ENCODE measurements at regions not wholly inside any gene's neighbourhood (a gene's known extent, or its start where the extent isn't known, plus 50 kb on each side); places are given as distances from the start of the nearest gene placed in this dataset.

DNA sequence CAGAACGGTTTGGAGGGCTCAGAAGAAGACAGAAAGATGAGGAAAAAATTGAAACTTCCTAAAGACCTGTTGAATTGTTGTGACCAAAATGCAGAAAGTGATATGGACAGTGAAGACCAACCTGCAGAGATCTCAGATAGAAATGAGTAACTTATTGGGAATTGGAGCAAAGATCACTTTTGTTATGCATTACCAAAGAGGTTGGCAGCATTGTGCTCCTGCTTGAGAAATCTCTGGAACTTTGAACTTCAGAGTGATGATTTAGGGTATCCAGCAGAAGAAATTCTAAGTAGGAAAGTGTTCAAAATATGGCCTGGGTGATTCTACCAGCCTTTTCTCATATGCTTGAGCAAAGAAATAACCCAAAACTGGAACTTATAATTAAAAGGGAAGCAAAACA, 136.0 kb downstream of the GJA1 start:
- TF ChIP-seq EZH2 (IDR thresholded peaks at IDR 0.05) = no peak
- TF ChIP-seq EZH2phosphoT487 (IDR thresholded peaks at IDR 0.05) = no peak
- TF ChIP-seq, protein P1, sequence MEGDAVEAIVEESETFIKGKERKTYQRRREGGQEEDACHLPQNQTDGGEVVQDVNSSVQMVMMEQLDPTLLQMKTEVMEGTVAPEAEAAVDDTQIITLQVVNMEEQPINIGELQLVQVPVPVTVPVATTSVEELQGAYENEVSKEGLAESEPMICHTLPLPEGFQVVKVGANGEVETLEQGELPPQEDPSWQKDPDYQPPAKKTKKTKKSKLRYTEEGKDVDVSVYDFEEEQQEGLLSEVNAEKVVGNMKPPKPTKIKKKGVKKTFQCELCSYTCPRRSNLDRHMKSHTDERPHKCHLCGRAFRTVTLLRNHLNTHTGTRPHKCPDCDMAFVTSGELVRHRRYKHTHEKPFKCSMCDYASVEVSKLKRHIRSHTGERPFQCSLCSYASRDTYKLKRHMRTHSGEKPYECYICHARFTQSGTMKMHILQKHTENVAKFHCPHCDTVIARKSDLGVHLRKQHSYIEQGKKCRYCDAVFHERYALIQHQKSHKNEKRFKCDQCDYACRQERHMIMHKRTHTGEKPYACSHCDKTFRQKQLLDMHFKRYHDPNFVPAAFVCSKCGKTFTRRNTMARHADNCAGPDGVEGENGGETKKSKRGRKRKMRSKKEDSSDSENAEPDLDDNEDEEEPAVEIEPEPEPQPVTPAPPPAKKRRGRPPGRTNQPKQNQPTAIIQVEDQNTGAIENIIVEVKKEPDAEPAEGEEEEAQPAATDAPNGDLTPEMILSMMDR (IDR thresholded peaks at IDR 0.05) = no peak
- Histone ChIP-seq H3K9ac (no peak overlapping the region), H3K4me1 (no peaks in the 10 kb centered on the region), H3K27me3 (no peaks in the 10 kb centered on the region), H3F3A (ENCODE audit: low read depth) (no peaks in the 10 kb centered on the region), H2AFZ (replicated peaks) (no peak overlapping the region), H3K9me3 (ENCODE audit: low read depth) (no peaks in the 10 kb centered on the region), H3K4me3 (no peak overlapping the region), H3K36me3 (no peaks in the 10 kb centered on the region), H3K79me2 (ENCODE audit: low read depth) (no peaks in the 10 kb centered on the region), H3K27ac (no peak overlapping the region), H3K4me2 (no peak overlapping the region), H4K20me1 (ENCODE audit: low read depth) (no peaks in the 10 kb centered on the region)
- Mint-ChIP-seq H3K36me3 (no peaks in the 10 kb centered on the region), H3K4me3 (no peak overlapping the region), H3K27me3 (ENCODE audit: insufficient read depth, low read depth) (peaks cover 4% of the 10 kb centered on the region), H3K27ac (no peak overlapping the region), H3K9me3 (peaks cover 16% of the 10 kb centered on the region), H3K4me1 (peaks cover 14% of the 10 kb centered on the region)
- DNase-seq (ENCODE audit: low spot score) = no peak

DNA sequence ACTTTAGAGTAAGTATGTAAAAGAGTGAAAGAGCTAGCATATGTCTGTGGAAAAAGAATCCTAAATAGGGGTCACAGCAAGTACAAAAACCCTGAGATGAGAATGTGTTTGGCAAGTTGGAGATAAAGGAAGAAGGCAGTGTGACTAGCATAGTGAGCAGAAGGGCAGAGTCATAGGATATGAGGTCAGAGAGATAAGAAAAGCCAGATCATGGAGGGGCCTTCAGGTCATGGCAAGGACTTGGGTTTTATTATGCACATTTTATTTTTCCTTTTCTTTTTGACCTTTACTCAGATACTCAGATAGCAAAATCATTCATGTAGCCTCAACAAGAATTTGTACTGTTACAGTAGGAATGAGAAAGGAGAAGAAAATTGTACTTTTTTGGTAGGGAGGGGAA, 138.0 kb downstream of the GJA1 start:
- Histone ChIP-seq H3K4me1 (no peaks in the 10 kb centered on the region), H3K9me3 (ENCODE audit: low read depth) (no peaks in the 10 kb centered on the region), H2AFZ (replicated peaks) (no peak overlapping the region), H3K79me2 (ENCODE audit: low read depth) (no peaks in the 10 kb centered on the region), H3K27ac (no peak overlapping the region), H3K4me2 (no peak overlapping the region), H3K4me3 (no peak overlapping the region), H4K20me1 (ENCODE audit: low read depth) (no peaks in the 10 kb centered on the region), H3K9ac (no peak overlapping the region), H3K27me3 (no peaks in the 10 kb centered on the region), H3K36me3 (no peaks in the 10 kb centered on the region), H3F3A (ENCODE audit: low read depth) (no peaks in the 10 kb centered on the region)
- no peak overlapping the region for H3K27ac Mint-ChIP-seq
- H3K36me3 Mint-ChIP-seq = no peaks in the 10 kb centered on the region
- TF ChIP-seq EZH2phosphoT487 (IDR thresholded peaks at IDR 0.05) = no peak
- no peak for TF ChIP-seq EZH2 (IDR thresholded peaks at IDR 0.05)
- TF ChIP-seq, protein P1 (IDR thresholded peaks at IDR 0.05) = no peak
- no peak for DNase-seq (ENCODE audit: low spot score)
- H3K4me3 Mint-ChIP-seq = no peak overlapping the region
- H3K4me1 Mint-ChIP-seq = peaks cover 14% of the 10 kb centered on the region
- H3K27me3 Mint-ChIP-seq (ENCODE audit: insufficient read depth, low read depth) = peaks cover 4% of the 10 kb centered on the region
- peaks cover 16% of the 10 kb centered on the region for H3K9me3 Mint-ChIP-seq

DNA sequence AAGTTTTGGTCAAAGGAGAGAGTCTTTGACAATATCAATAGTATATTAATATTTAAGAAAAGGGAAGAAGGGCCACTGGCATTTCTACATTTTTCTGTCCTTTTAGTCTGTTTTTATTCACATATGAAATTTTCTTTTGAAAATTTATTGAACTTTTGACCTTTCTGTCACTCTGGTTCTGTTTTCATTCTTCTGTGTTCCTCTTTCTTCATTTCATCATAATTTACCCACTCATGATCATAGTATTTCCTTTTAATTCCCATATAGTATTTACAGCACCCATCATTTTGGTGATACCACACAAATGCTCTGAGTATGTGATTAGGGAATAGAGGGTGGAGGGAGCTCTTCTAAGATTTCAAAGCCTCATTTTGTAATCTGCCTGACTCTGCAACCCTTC, 142.8 kb downstream of the GJA1 start:
- DNase-seq (ENCODE audit: low spot score) = no peak
- Histone ChIP-seq H3K4me2 (no peak overlapping the region), H3K27me3 (no peaks in the 10 kb centered on the region), H3K4me3 (no peak overlapping the region), H3K9ac (no peak overlapping the region), H3K9me3 (ENCODE audit: low read depth) (no peaks in the 10 kb centered on the region), H4K20me1 (ENCODE audit: low read depth) (no peaks in the 10 kb centered on the region), H3K27ac (no peak overlapping the region), H3K4me1 (no peaks in the 10 kb centered on the region), H2AFZ (replicated peaks) (no peak overlapping the region), H3K36me3 (no peaks in the 10 kb centered on the region), H3F3A (ENCODE audit: low read depth) (no peaks in the 10 kb centered on the region), H3K79me2 (ENCODE audit: low read depth) (no peaks in the 10 kb centered on the region)
- TF ChIP-seq EZH2phosphoT487 (IDR thresholded peaks at IDR 0.05) (no peak), EZH2 (IDR thresholded peaks at IDR 0.05) (no peak)
- TF ChIP-seq, protein P1 (IDR thresholded peaks at IDR 0.05) = no peak
- H3K4me1 Mint-ChIP-seq = peaks cover 12% of the 10 kb centered on the region
- no peaks in the 10 kb centered on the region for H3K36me3 Mint-ChIP-seq
- peaks cover 4% of the 10 kb centered on the region for H3K9me3 Mint-ChIP-seq
- H3K27me3 Mint-ChIP-seq (ENCODE audit: insufficient read depth, low read depth) = peaks cover 4% of the 10 kb centered on the region
- no peak overlapping the region for H3K4me3 Mint-ChIP-seq
- no peak overlapping the region for H3K27ac Mint-ChIP-seq

Data from neural progenitor cell (in vitro differentiated cells).